ENCODE measurements at regions not wholly inside any gene's neighbourhood (a gene's known extent, or its start where the extent isn't known, plus 50 kb on each side); places are given as distances from the start of the nearest gene placed in this dataset.
"Not testable (repeated sequence)": the region's sequence is repeated elsewhere in the genome, so short reads cannot be mapped to it uniquely, and the experiment has no call there.

- Histone ChIP-seq H4K91ac (ENCODE audit: insufficient read length, low read depth, low read length) (no peak overlapping the region), H2AK5ac (ENCODE audit: insufficient read length, low read length) (no peak overlapping the region), H3K4me2 (ENCODE audit: insufficient read depth, insufficient read length, low read length) (no peak overlapping the region), H3T11ph (ENCODE audit: low read length) (no peak overlapping the region), H3K18ac (ENCODE audit: insufficient read length, low read depth, low read length) (no peak overlapping the region), H3K14ac (ENCODE audit: insufficient read depth, low read length) (no peak overlapping the region), H2BK20ac (ENCODE audit: low read depth, low read length, poor library complexity, severe bottlenecking) (no peak overlapping the region), H3K79me2 (ENCODE audit: insufficient read depth, low read length) (no peaks in the 10 kb centered on the region), H4K5ac (ENCODE audit: insufficient read length, low read depth, low read length) (no peak overlapping the region), H4K8ac (replicated peaks; ENCODE audit: insufficient read length, low read depth, low read length) (no peak overlapping the region), H3K9ac (ENCODE audit: extremely low read depth, insufficient read length, low read length) (no peak overlapping the region), H4K20me1 (ENCODE audit: control insufficient read depth, insufficient read depth, insufficient read length) (no peaks in the 10 kb centered on the region), H2BK120ac (ENCODE audit: low read depth, low read length, poor library complexity, severe bottlenecking) (no peak overlapping the region), H3K23me2 (ENCODE audit: insufficient read length, low read depth, low read length, poor library complexity, severe bottlenecking) (no peaks in the 10 kb centered on the region), H3K23ac (ENCODE audit: insufficient read length, low read depth, low read length) (no peak overlapping the region), H3K4ac (ENCODE audit: low read depth, low read length) (no peak overlapping the region), H2BK12ac (ENCODE audit: insufficient read length, low read depth, low read length) (no peak overlapping the region), H3K79me1 (ENCODE audit: insufficient read depth, low read depth, low read length, poor library complexity, severe bottlenecking) (no peaks in the 10 kb centered on the region), H2AFZ (ENCODE audit: low read length) (no peak overlapping the region), H3K27ac (ENCODE audit: insufficient read length, low read depth, low read length) (no peak overlapping the region), H2BK15ac (ENCODE audit: low read depth, low read length) (no peak overlapping the region), H2BK5ac (ENCODE audit: insufficient read length, low read length) (no peak overlapping the region), H3K4me1 (ENCODE audit: insufficient read depth, low read length) (no peaks in the 10 kb centered on the region), H3K27me3 (ENCODE audit: insufficient read depth, low read length) (no peaks in the 10 kb centered on the region), H3K9me3 (ENCODE audit: control insufficient read depth, low read depth, low read length) (no peaks in the 10 kb centered on the region), H3K56ac (ENCODE audit: insufficient read length, low read depth, low read length) (no peak overlapping the region)
- Mint-ChIP-seq H3K4me1 (peaks cover 7 to 19% of the 10 kb centered on the region in 2 experiments; a peak in 3 of 4 replicates), H3K36me3 (ENCODE audit: insufficient read depth in 1 of 3, low read depth in 3 of 3) (no peaks in the 10 kb centered on the region), H3K27ac (no peak overlapping the region), H3K4me3 (no peak overlapping the region), H3K27me3 (ENCODE audit: low read depth) (no peaks in the 10 kb centered on the region), H3K9me3 (no peaks in the 10 kb centered on the region)
- TF ChIP-seq CTCF (conservative IDR thresholded peaks at IDR 0.05): no peak
- no CpG with 5 or more reads among the region's 2 CpGs for WGBS (ENCODE audit: extremely low coverage, insufficient read length, low lambda C conversion rate)
- DNase-seq: no peak
Observed at GRCh38 chr12:73599268-73599667, 938.4 kb upstream of the ATXN7L3B start.

- H3T11ph ChIP-seq (ENCODE audit: low read length); H3K79me1 ChIP-seq (ENCODE audit: insufficient read depth, low read depth, low read length, poor library complexity, severe bottlenecking); H3K18ac ChIP-seq (ENCODE audit: insufficient read length, low read depth, low read length); H3K9me3 ChIP-seq (ENCODE audit: control insufficient read depth, low read depth, low read length); H2AK5ac ChIP-seq (ENCODE audit: insufficient read length, low read length); H3K4me1 ChIP-seq (ENCODE audit: insufficient read depth, low read length); H3K9ac ChIP-seq (ENCODE audit: extremely low read depth, insufficient read length, low read length); H3K9me3 Mint-ChIP-seq; H3K23me2 ChIP-seq (ENCODE audit: insufficient read length, low read depth, low read length, poor library complexity, severe bottlenecking); H4K8ac ChIP-seq (replicated peaks; ENCODE audit: insufficient read length, low read depth, low read length); H3K27ac ChIP-seq (ENCODE audit: insufficient read length, low read depth, low read length); H2BK5ac ChIP-seq (ENCODE audit: insufficient read length, low read length); H3K4ac ChIP-seq (ENCODE audit: low read depth, low read length); H3K14ac ChIP-seq (ENCODE audit: insufficient read depth, low read length); H3K4me3 Mint-ChIP-seq; H3K79me2 ChIP-seq (ENCODE audit: insufficient read depth, low read length); H4K91ac ChIP-seq (ENCODE audit: insufficient read length, low read depth, low read length); H3K23ac ChIP-seq (ENCODE audit: insufficient read length, low read depth, low read length); H2BK15ac ChIP-seq (ENCODE audit: low read depth, low read length); H3K4me2 ChIP-seq (ENCODE audit: insufficient read depth, insufficient read length, low read length); H2BK20ac ChIP-seq (ENCODE audit: low read depth, low read length, poor library complexity, severe bottlenecking); H2BK120ac ChIP-seq (ENCODE audit: low read depth, low read length, poor library complexity, severe bottlenecking); H3K27me3 Mint-ChIP-seq (ENCODE audit: low read depth); H2BK12ac ChIP-seq (ENCODE audit: insufficient read length, low read depth, low read length); H3K36me3 Mint-ChIP-seq (ENCODE audit: insufficient read depth in 1 of 3, low read depth in 3 of 3); H4K20me1 ChIP-seq (ENCODE audit: control insufficient read depth, insufficient read depth, insufficient read length); H4K5ac ChIP-seq (ENCODE audit: insufficient read length, low read depth, low read length); H3K56ac ChIP-seq (ENCODE audit: insufficient read length, low read depth, low read length); H2AFZ ChIP-seq (ENCODE audit: low read length); H3K27me3 ChIP-seq (ENCODE audit: insufficient read depth, low read length): not testable (repeated sequence)
- peak overlapping the region in 2 of 3 experiments; percentile 70 to 81; a peak in 3 of 7 replicates for H3K27ac Mint-ChIP-seq
- peaks cover 5 to 10% of the 10 kb centered on the region in 2 experiments for H3K4me1 Mint-ChIP-seq
- peak; percentile 70 for DNase-seq
- no CpG with 5 or more reads among the region's 9 CpGs for WGBS (ENCODE audit: extremely low coverage, insufficient read length, low lambda C conversion rate)
Observed at GRCh38 chr12:73605925-73606324, 931.7 kb upstream of the ATXN7L3B start.

Data from H9 (cell line).